CD4-positive, CD25-positive, alpha-beta regulatory T cell (primary cell): ENCODE measurements at regions not wholly inside any gene's neighbourhood (a gene's known extent, or its start where the extent isn't known, plus 50 kb on each side); places are given as distances from the start of the nearest gene placed in this dataset.
"Not testable (repeated sequence)": the region's sequence is repeated elsewhere in the genome, so short reads cannot be mapped to it uniquely, and the experiment has no call there.

Experiments used
- ATAC-seq, 2 donors: fragments of 150-1000 bp; cut with Tn5 transposase; one replicate each; pipeline ENCODE4 v1.10.0; 2021; ENCODE audit warnings: low read depth in 2 of 2, moderate number of reproducible peaks in 2 of 2, moderate library complexity in 1 of 2
- DNase-seq, 3 donors: peaks; one replicate each; pipeline versions ENCODE4 v3.0.0 to v3.0.0-alpha.2; 2012 to 2022; ENCODE audit warnings: mixed read lengths in 1 of 3
- H3K27ac ChIP-seq: one replicate; pipeline ENCODE4 v1.7.0; 2013; ENCODE audit warnings: mild to moderate bottlenecking, low read length; ENCODE audit not compliant: insufficient read depth, poor library complexity, severe bottlenecking
- H3K27me3 ChIP-seq: one replicate; pipeline ENCODE4 v1.7.0; 2013; ENCODE audit warnings: low read length; ENCODE audit not compliant: control insufficient read depth, insufficient read depth
- H3K36me3 ChIP-seq: one replicate; pipeline ENCODE4 v1.7.0; 2013; ENCODE audit warnings: mild to moderate bottlenecking, low read length, moderate library complexity; ENCODE audit not compliant: control insufficient read depth, insufficient read depth
- H3K4me1 ChIP-seq: 2 replicates; pipeline ENCODE4 v1.7.0; 2013; ENCODE audit warnings: mild to moderate bottlenecking, low read length; ENCODE audit not compliant: insufficient read depth, control insufficient read depth, poor library complexity, severe bottlenecking
- H3K4me3 ChIP-seq: one replicate; pipeline ENCODE4 v1.7.0; 2013; ENCODE audit warnings: low read depth, mild to moderate bottlenecking, low read length, moderate library complexity
- H3K9me3 ChIP-seq, 2 experiments: 1 replicate in 1 of 2; 2 replicates in 1 of 2; pipeline ENCODE4 v1.7.0; 2013; ENCODE audit warnings: low read length in 2 of 2, mild to moderate bottlenecking in 1 of 2, moderate library complexity in 1 of 2; ENCODE audit not compliant: control insufficient read depth in 2 of 2
- H3K27ac Mint-ChIP-seq, 3 donors: one replicate each; pipeline ENCODE4 v1.8.0; 2020 to 2022; ENCODE audit warnings: mild to moderate bottlenecking in 3 of 3, mixed read lengths in 3 of 3, moderate library complexity in 2 of 3
- H3K27me3 Mint-ChIP-seq: one replicate; pipeline ENCODE4 v1.8.0; 2022; ENCODE audit warnings: mild to moderate bottlenecking, mixed read lengths
- H3K36me3 Mint-ChIP-seq: one replicate; pipeline ENCODE4 v1.8.0; 2020; ENCODE audit warnings: mixed read lengths
- H3K4me1 Mint-ChIP-seq, 4 donors: one replicate each; pipeline ENCODE4 v1.8.0; 2020 to 2022; ENCODE audit warnings: mixed read lengths in 4 of 4, mild to moderate bottlenecking in 1 of 4
- H3K4me3 Mint-ChIP-seq, 4 donors: one replicate each; pipeline ENCODE4 v1.8.0; 2020 to 2022; ENCODE audit warnings: mild to moderate bottlenecking in 4 of 4, mixed read lengths in 4 of 4, moderate library complexity in 3 of 4
- H3K9me3 Mint-ChIP-seq, 7 donors: one replicate each; pipeline ENCODE4 v1.8.0; 2020 to 2022; ENCODE audit warnings: mixed read lengths in 7 of 7, mild to moderate bottlenecking in 3 of 7, moderate library complexity in 2 of 7

GRCh38 chr4:30865691-30866090 is 145.5 kb downstream of the PCDH7 start:
- Mint-ChIP-seq H3K27ac (no peak overlapping the region), H3K4me3 (no peak overlapping the region), H3K36me3 (no peaks in the 10 kb centered on the region), H3K27me3 (no peaks in the 10 kb centered on the region), H3K4me1 (no peaks in the 10 kb centered on the region), H3K9me3 (peaks cover 2 to 24% (median 5%) of the 10 kb centered on the region in 7 donors)
- no peaks in the 10 kb centered on the region for H3K27me3 ChIP-seq
- peaks cover 0 to 2% of the 10 kb centered on the region in 2 experiments for H3K9me3 ChIP-seq
- ATAC-seq, result no peak
- no peaks in the 10 kb centered on the region for H3K4me1 ChIP-seq
- H3K36me3 ChIP-seq, result no peaks in the 10 kb centered on the region
- no peak overlapping the region for H3K27ac ChIP-seq
- no peak for DNase-seq
- H3K4me3 ChIP-seq, result no peak overlapping the region

DNA sequence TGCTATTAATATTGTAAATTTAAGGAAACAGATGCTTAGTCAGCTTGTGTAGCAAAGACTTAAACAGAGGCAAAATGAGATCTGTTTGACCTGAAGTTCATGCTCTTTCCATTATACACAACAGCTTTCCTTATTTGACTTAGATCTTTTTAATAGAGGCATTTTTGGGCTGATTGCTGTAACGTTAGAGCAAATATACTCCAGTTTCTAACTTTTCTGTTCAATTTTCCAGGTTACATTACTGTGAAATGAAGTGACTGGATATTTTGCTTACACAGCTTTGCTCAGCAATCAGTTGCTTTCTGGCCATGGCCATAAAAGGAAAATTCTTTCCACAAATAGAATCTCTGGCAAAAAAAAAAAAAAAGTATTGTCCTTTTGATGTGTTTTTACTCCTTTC is 146.2 kb downstream of the PCDH7 start:
- Histone ChIP-seq H3K4me1 (no peaks in the 10 kb centered on the region), H3K36me3 (no peaks in the 10 kb centered on the region), H3K27me3 (no peaks in the 10 kb centered on the region), H3K4me3 (no peak overlapping the region), H3K27ac (no peak overlapping the region), H3K9me3 (peaks cover 0 to 8% of the 10 kb centered on the region in 2 experiments)
- no peak overlapping the region for H3K27ac Mint-ChIP-seq
- DNase-seq, result no peak
- no peak overlapping the region for H3K4me3 Mint-ChIP-seq
- H3K36me3 Mint-ChIP-seq, result no peaks in the 10 kb centered on the region
- no peaks in the 10 kb centered on the region for H3K4me1 Mint-ChIP-seq
- ATAC-seq, result no peak
- H3K9me3 Mint-ChIP-seq, result peaks cover 3 to 27% (median 7%) of the 10 kb centered on the region in 7 donors
- no peaks in the 10 kb centered on the region for H3K27me3 Mint-ChIP-seq

DNA sequence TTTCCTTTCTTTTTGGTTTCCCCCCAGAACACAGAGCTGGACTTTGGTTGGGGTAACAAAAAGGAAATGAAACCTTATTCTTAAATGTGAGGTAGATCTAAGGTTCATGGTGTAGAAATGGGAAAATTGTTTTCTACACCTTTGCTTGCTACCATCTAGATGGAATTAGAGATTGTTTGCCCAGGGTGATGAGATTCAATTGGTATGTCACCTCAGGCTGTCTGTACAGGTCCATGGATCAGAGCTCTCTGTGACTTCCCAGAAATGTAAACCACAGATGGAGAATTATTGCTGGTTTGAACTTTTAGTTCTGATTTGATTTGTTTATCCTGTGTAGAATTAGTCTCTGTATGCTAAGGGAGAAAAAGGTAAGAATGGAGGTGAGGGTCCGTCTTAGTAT is 146.7 kb downstream of the PCDH7 start:
- Histone ChIP-seq H3K27ac (no peak overlapping the region), H3K36me3 (no peaks in the 10 kb centered on the region), H3K9me3 (peaks cover 0 to 14% of the 10 kb centered on the region in 2 experiments), H3K4me1 (no peaks in the 10 kb centered on the region), H3K27me3 (no peaks in the 10 kb centered on the region), H3K4me3 (no peak overlapping the region)
- H3K27me3 Mint-ChIP-seq, result no peaks in the 10 kb centered on the region
- peaks cover 3 to 30% (median 7%) of the 10 kb centered on the region in 7 donors for H3K9me3 Mint-ChIP-seq
- no peaks in the 10 kb centered on the region for H3K4me1 Mint-ChIP-seq
- no peaks in the 10 kb centered on the region for H3K36me3 Mint-ChIP-seq
- no peak overlapping the region for H3K4me3 Mint-ChIP-seq
- ATAC-seq (no peak), DNase-seq (no peak)
- no peak overlapping the region for H3K27ac Mint-ChIP-seq

DNA sequence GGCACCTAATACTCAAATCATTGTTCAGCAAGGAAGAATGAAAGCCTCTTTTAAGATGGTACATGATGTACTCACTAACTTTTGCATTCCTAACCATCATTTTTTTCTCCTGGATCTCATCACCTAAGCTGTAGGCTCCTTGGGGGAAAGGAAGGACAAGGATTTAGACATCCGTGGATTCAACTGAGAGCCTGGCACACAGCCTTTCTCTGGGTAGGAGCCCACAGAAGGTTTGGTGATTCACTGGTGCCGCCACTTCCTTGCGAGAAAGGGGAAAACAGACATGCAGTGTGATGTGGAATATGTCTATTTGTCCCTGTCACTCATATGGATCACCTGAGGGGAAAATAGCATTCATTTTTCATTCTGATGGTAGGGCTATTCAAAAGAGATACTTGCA is 147.3 kb downstream of the PCDH7 start:
- Histone ChIP-seq H3K27ac (no peak overlapping the region), H3K36me3 (no peaks in the 10 kb centered on the region), H3K4me3 (no peak overlapping the region), H3K27me3 (no peaks in the 10 kb centered on the region), H3K9me3 (peaks cover 0 to 16% of the 10 kb centered on the region in 2 experiments), H3K4me1 (no peaks in the 10 kb centered on the region)
- H3K4me3 Mint-ChIP-seq, result no peak overlapping the region
- DNase-seq (no peak), ATAC-seq (no peak)
- peaks cover 3 to 28% (median 7%) of the 10 kb centered on the region in 7 donors for H3K9me3 Mint-ChIP-seq
- no peak overlapping the region for H3K27ac Mint-ChIP-seq
- no peaks in the 10 kb centered on the region for H3K4me1 Mint-ChIP-seq
- no peaks in the 10 kb centered on the region for H3K27me3 Mint-ChIP-seq
- H3K36me3 Mint-ChIP-seq, result no peaks in the 10 kb centered on the region

DNA sequence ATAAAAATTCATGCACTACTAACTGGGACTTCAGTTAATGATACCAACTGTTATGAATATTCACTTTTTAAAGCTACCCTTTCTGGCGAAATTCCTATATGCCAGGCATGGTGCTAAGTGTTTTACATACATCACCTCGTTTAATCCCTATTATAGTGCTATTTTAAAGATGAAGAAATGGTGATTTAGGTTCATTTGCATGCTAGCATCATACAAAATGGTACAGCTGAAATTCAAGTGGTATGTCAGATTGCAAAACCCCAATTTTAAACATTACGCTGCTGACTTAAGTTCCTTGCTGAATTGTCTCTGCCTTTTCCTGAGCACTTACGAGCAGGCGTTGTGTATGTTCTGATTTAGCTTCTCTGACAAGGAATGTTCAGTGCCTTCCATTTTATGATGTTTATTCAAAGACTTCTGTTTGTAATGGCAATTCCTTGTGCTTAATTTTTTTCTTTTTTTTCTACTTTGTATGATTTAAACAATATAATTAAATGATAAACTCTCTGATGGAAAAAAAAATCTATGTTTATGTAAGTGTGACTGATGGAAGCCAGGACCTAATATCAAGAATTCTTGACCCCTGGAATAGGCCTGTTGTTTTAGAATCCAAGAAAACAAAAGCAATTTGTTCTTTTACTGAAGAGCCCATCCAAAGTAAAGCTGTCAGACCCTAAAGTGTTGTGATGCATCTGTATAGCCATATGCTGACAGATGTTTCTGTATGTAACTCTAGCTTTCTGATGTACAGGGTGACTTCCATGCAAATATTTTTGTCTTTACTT is 148.1 kb downstream of the PCDH7 start:
- no peaks in the 10 kb centered on the region for H3K4me1 Mint-ChIP-seq
- peaks cover 2 to 16% of the 10 kb centered on the region in 2 experiments for H3K9me3 ChIP-seq
- H3K4me3 Mint-ChIP-seq, result no peak overlapping the region
- no peaks in the 10 kb centered on the region for H3K36me3 ChIP-seq
- H3K27ac ChIP-seq, result no peak overlapping the region
- no peaks in the 10 kb centered on the region for H3K36me3 Mint-ChIP-seq
- no peak overlapping the region for H3K4me3 ChIP-seq
- H3K4me1 ChIP-seq, result no peaks in the 10 kb centered on the region
- H3K27me3 Mint-ChIP-seq, result no peaks in the 10 kb centered on the region
- no peaks in the 10 kb centered on the region for H3K27me3 ChIP-seq
- ATAC-seq, result no peak
- peaks cover 0 to 27% (median 7%) of the 10 kb centered on the region in 7 donors for H3K9me3 Mint-ChIP-seq
- DNase-seq, result no peak
- H3K27ac Mint-ChIP-seq, result no peak overlapping the region

DNA sequence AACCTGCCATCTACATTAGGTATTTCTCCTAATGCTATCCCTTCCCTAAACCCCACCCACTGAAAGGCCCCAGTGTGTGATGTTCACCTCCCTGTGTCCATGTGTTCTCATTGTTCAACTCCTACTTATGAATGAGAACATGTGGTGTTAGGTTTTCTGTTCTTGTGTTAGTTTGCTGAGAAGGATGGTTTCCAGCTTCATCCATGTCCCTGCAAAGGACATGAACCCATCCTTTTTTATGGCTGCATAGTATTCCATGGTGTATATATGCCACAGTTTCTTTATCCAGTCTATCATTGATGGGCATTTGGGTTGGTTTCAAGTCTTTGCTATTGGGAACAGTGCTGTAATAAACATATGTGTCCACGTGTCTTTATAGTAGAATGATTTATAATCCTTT is 149.2 kb downstream of the PCDH7 start:
- not testable (repeated sequence) for H3K27ac ChIP-seq, H3K36me3 Mint-ChIP-seq, DNase-seq, H3K4me3 ChIP-seq, H3K36me3 ChIP-seq, H3K27me3 Mint-ChIP-seq, H3K4me1 Mint-ChIP-seq, H3K27me3 ChIP-seq, H3K27ac Mint-ChIP-seq, H3K4me3 Mint-ChIP-seq, ATAC-seq, H3K4me1 ChIP-seq
- peaks cover 2 to 16% of the 10 kb centered on the region in 2 experiments for H3K9me3 ChIP-seq
- H3K9me3 Mint-ChIP-seq, result peaks cover 0 to 27% (median 7%) of the 10 kb centered on the region in 7 donors

- H3K9me3 ChIP-seq, result peaks cover 2 to 20% of the 10 kb centered on the region in 2 experiments
Measured at GRCh38 chr4:30870513-30870912, 150.3 kb downstream of the PCDH7 start.

DNA sequence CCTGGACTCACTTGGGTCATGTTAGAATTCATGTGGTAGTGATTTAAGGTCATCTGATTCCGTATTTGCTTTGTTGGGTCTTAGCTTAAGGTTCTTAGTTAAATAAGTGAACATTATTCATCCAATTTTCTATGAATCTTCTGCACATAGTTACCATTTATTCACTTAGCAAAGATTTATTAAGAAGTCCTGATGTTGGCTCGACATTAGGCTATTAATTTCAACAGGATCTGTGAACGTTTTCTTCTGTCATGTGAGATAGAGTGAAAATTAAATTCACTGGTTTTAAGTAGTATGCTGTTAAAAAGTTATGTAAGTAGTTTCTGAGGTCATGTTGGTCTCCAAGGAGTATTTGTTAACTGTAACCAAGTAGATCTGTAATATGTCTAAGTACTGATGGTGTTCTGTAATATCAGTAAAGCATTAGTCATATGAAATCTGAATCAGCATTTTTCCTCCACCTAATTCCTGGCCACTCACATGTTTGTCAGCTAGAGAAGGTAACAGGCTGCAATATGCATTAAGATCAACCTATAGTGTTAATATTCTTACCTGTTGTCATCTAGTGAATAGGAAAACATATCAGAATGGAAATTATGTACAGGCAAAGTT is 155.6 kb downstream of the PCDH7 start:
- H3K4me1 ChIP-seq, result no peaks in the 10 kb centered on the region
- H3K4me1 Mint-ChIP-seq, result no peaks in the 10 kb centered on the region
- no peak overlapping the region for H3K4me3 ChIP-seq
- no peaks in the 10 kb centered on the region for H3K36me3 ChIP-seq
- no peak overlapping the region for H3K27ac ChIP-seq
- ATAC-seq (no peak), DNase-seq (no peak)
- no peak overlapping the region for H3K27ac Mint-ChIP-seq
- H3K27me3 Mint-ChIP-seq, result no peaks in the 10 kb centered on the region
- H3K9me3 ChIP-seq, result peaks cover 2 to 18% of the 10 kb centered on the region in 2 experiments
- no peak overlapping the region for H3K4me3 Mint-ChIP-seq
- no peaks in the 10 kb centered on the region for H3K36me3 Mint-ChIP-seq
- H3K9me3 Mint-ChIP-seq, result peaks cover 0 to 37% (median 9%) of the 10 kb centered on the region in 7 donors
- no peaks in the 10 kb centered on the region for H3K27me3 ChIP-seq

More at GRCh38 chr4:30870513-30870912, 150.3 kb downstream of the PCDH7 start:
- Histone ChIP-seq H3K27ac (no peak overlapping the region), H3K4me3 (no peak overlapping the region), H3K27me3 (no peaks in the 10 kb centered on the region), H3K4me1 (no peaks in the 10 kb centered on the region), H3K36me3 (no peaks in the 10 kb centered on the region)
- DNase-seq (no peak), ATAC-seq (no peak)
- H3K4me3 Mint-ChIP-seq, result no peak overlapping the region
- H3K9me3 Mint-ChIP-seq, result peaks cover 0 to 28% (median 6%) of the 10 kb centered on the region in 7 donors
- no peaks in the 10 kb centered on the region for H3K4me1 Mint-ChIP-seq
- no peaks in the 10 kb centered on the region for H3K27me3 Mint-ChIP-seq
- H3K27ac Mint-ChIP-seq, result no peak overlapping the region
- no peaks in the 10 kb centered on the region for H3K36me3 Mint-ChIP-seq
